GM18868 (cell line): ENCODE measurements at regions not wholly inside any gene's neighbourhood (a gene's known extent, or its start where the extent isn't known, plus 50 kb on each side); places are given as distances from the start of the nearest gene placed in this dataset.

ENCODE experiments used
- ATAC-seq: cut with Tn5 transposase; IDR thresholded peaks from one replicate; pipeline ENCODE4 v1.9.1; 2021; ENCODE audit warnings: mild to moderate bottlenecking, moderate library complexity; ENCODE audit not compliant: unreplicated experiment

- no peak for ATAC-seq
Measured at GRCh38 chr11:39304586-39304985, 2154.9 kb downstream of the LRRC4C start.

- no peak for ATAC-seq
Measured at GRCh38 chr11:39294648-39295047, 2164.8 kb downstream of the LRRC4C start.

- no peak for ATAC-seq
Measured at GRCh38 chr11:39288011-39288410, 2171.4 kb downstream of the LRRC4C start.

GRCh38 chr11:39268176-39268690 is 2191.2 kb downstream of the LRRC4C start:
- no peak for ATAC-seq

GRCh38 chr11:39255648-39256047 is 2203.8 kb downstream of the LRRC4C start:
- no peak for ATAC-seq

GRCh38 chr11:39249566-39250365 is 2209.7 kb downstream of the LRRC4C start:
- no peak for ATAC-seq

- ATAC-seq: no peak
Measured at GRCh38 chr11:39247570-39248137, 2211.8 kb downstream of the LRRC4C start.

GRCh38 chr11:39239553-39239952 is 2219.9 kb downstream of the LRRC4C start:
- ATAC-seq: no peak

- no peak for ATAC-seq
Measured at GRCh38 chr11:39236916-39237315, 2222.5 kb downstream of the LRRC4C start.

- no peak for ATAC-seq
Measured at GRCh38 chr11:39221550-39222138, 2237.8 kb downstream of the LRRC4C start.

- ATAC-seq: no peak
Measured at GRCh38 chr11:39220501-39221230, 2238.8 kb downstream of the LRRC4C start.

GRCh38 chr11:39220069-39220468 is 2239.4 kb downstream of the LRRC4C start:
- ATAC-seq: no peak

GRCh38 chr11:39209981-39210380 is 2249.5 kb downstream of the LRRC4C start:
- ATAC-seq: no peak

- no peak for ATAC-seq
Measured at GRCh38 chr11:39205236-39205995, 2254.0 kb downstream of the LRRC4C start.

- no peak for ATAC-seq
Measured at GRCh38 chr11:39192671-39193070, 2266.8 kb downstream of the LRRC4C start.

GRCh38 chr11:39190751-39191150 is 2268.7 kb downstream of the LRRC4C start:
- no peak for ATAC-seq

- no peak for ATAC-seq
Measured at GRCh38 chr11:39177678-39178077, 2281.8 kb downstream of the LRRC4C start.

GRCh38 chr11:39174965-39175364 is 2284.5 kb downstream of the LRRC4C start:
- no peak for ATAC-seq

GRCh38 chr11:39174196-39174595 is 2285.3 kb downstream of the LRRC4C start:
- no peak for ATAC-seq

- ATAC-seq: no peak
Measured at GRCh38 chr11:39165021-39165420, 2294.4 kb downstream of the LRRC4C start.

GRCh38 chr11:39149214-39149613 is 2310.2 kb downstream of the LRRC4C start:
- no peak for ATAC-seq
